ENCODE measurements at regions not wholly inside any gene's neighbourhood (a gene's known extent, or its start where the extent isn't known, plus 50 kb on each side); places are given as distances from the start of the nearest gene placed in this dataset.

GRCh38 chr3:95887114-95887513 lies 927.3 kb upstream of the EPHA6 start:
- no peak for TF ChIP-seq ZNF274 (IDR thresholded peaks at IDR 0.05; ENCODE audit: low read depth, low read length)
- no peak for TF ChIP-seq YY1 (IDR thresholded peaks at IDR 0.05; ENCODE audit: insufficient read depth, insufficient read length)
